ENCODE measurements at regions not wholly inside any gene's neighbourhood (a gene's known extent, or its start where the extent isn't known, plus 50 kb on each side); places are given as distances from the start of the nearest gene placed in this dataset.

DNA sequence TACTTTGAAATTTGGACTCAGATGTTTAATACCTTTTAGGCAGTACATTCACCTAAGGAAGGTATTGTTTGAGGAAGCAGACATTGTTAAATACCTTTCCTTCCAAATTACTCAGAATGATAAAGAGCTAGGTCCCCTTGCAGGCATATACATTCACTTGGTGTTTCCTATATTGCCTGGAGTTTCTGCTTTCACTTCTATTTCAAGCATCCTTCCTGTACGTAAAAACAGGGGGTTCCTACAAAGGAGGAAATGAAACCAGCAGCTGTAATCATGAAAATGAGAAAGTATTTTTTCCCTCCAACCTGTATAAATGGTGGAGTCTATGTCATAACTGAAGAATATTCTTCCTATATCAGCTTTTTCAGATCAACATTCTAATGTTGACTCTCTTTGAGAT, 90.4 kb upstream of the RASGEF1B start:
- Mint-ChIP-seq H3K27me3 (ENCODE audit: insufficient read depth, unreplicated experiment) (no peaks in the 10 kb centered on the region), H3K27ac (ENCODE audit: unreplicated experiment) (no peak overlapping the region), H3K4me1 (ENCODE audit: low read depth, unreplicated experiment) (peaks cover 21% of the 10 kb centered on the region), H3K36me3 (ENCODE audit: insufficient read depth, unreplicated experiment) (no peaks in the 10 kb centered on the region), H3K4me3 (ENCODE audit: unreplicated experiment) (no peak overlapping the region), H3K9me3 (ENCODE audit: unreplicated experiment) (no peaks in the 10 kb centered on the region)
- Histone ChIP-seq H3K36me3 (ENCODE audit: control insufficient read depth, insufficient read depth, low read length) (no peaks in the 10 kb centered on the region), H3K27me3 (replicated peaks; ENCODE audit: control insufficient read depth, insufficient read depth, low read length) (no peaks in the 10 kb centered on the region), H3K4me1 (0 out of 2 replicates have a peak, but pooled peaks cover 3% of the 10 kb centered on the region), H3K9me3 (no peaks in the 10 kb centered on the region), H3K4me3 (ENCODE audit: low read depth, low read length) (no peak overlapping the region)
- TF ChIP-seq, protein P1, sequence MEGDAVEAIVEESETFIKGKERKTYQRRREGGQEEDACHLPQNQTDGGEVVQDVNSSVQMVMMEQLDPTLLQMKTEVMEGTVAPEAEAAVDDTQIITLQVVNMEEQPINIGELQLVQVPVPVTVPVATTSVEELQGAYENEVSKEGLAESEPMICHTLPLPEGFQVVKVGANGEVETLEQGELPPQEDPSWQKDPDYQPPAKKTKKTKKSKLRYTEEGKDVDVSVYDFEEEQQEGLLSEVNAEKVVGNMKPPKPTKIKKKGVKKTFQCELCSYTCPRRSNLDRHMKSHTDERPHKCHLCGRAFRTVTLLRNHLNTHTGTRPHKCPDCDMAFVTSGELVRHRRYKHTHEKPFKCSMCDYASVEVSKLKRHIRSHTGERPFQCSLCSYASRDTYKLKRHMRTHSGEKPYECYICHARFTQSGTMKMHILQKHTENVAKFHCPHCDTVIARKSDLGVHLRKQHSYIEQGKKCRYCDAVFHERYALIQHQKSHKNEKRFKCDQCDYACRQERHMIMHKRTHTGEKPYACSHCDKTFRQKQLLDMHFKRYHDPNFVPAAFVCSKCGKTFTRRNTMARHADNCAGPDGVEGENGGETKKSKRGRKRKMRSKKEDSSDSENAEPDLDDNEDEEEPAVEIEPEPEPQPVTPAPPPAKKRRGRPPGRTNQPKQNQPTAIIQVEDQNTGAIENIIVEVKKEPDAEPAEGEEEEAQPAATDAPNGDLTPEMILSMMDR (IDR thresholded peaks at IDR 0.05; ENCODE audit: insufficient read depth in 1 of 2, low read depth in 1 of 2, low read length in 1 of 2, severe bottlenecking in 1 of 2, unreplicated experiment in 1 of 2): no peak
- intact Hi-C loops (cut with micrococcal nuclease; ENCODE audit: unreplicated experiment): no loop called here
- CTCF ChIA-PET: interaction anchor here (0.7 kb wide), 1 partner anchor 8 kb away, joined by 4 read pairs; no protein-coding TSS in a partner anchor
- POLR2A ChIA-PET: no interaction called here
- no peak for DNase-seq
- no TSS peak for BruUV-seq (replicated peaks)

- Histone ChIP-seq H3K4me3 (ENCODE audit: low read depth, low read length) (no peak overlapping the region), H3K9me3 (no peaks in the 10 kb centered on the region), H3K27me3 (replicated peaks; ENCODE audit: control insufficient read depth, insufficient read depth, low read length) (no peaks in the 10 kb centered on the region), H3K36me3 (ENCODE audit: control insufficient read depth, insufficient read depth, low read length) (no peaks in the 10 kb centered on the region), H3K4me1 (peaks cover 5% of the 10 kb centered on the region; the same call in 1 of the 2 replicates)
- no peaks in the 10 kb centered on the region for H3K27me3 Mint-ChIP-seq (ENCODE audit: insufficient read depth, unreplicated experiment)
- peaks cover 9% of the 10 kb centered on the region for H3K9me3 Mint-ChIP-seq (ENCODE audit: unreplicated experiment)
- TF ChIP-seq, protein P1 (IDR thresholded peaks at IDR 0.05; ENCODE audit: insufficient read depth in 1 of 2, low read depth in 1 of 2, low read length in 1 of 2, severe bottlenecking in 1 of 2, unreplicated experiment in 1 of 2): no peak
- ChIA-PET CTCF (no interaction called here), POLR2A (no interaction called here)
- peaks cover 7% of the 10 kb centered on the region for H3K4me1 Mint-ChIP-seq (ENCODE audit: low read depth, unreplicated experiment)
- no peak overlapping the region for H3K4me3 Mint-ChIP-seq (ENCODE audit: unreplicated experiment)
- BruUV-seq (replicated peaks): no TSS peak
- DNase-seq: no peak
- H3K27ac Mint-ChIP-seq (ENCODE audit: unreplicated experiment): no peak overlapping the region
- H3K36me3 Mint-ChIP-seq (ENCODE audit: insufficient read depth, unreplicated experiment): no peaks in the 10 kb centered on the region
- intact Hi-C loops (cut with micrococcal nuclease; ENCODE audit: unreplicated experiment): no loop called here
Measured at GRCh38 chr4:81557306-81557705, 85.6 kb upstream of the RASGEF1B start.

DNA sequence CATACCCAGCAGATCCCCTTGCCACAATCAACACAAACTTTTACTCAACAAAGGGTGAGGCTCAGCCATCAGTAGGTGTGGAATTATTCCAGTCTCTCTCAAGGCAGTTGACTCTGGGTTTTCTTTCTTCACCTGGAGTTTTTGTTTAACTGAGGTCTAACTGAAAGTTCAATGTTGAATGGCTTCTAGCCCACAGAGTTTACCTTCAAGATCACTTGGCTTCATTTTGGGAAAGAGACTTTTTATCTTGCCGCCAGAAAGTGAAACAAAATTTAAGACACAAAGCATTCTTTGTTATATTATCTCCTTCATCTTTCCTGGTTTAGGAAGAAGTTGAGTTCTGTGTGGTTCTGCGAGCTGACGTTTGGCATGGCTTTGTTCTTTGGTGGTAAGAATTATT, 83.8 kb upstream of the RASGEF1B start:
- intact Hi-C loops (cut with micrococcal nuclease; ENCODE audit: unreplicated experiment): no loop called here
- Histone ChIP-seq H3K27me3 (replicated peaks; ENCODE audit: control insufficient read depth, insufficient read depth, low read length) (no peaks in the 10 kb centered on the region), H3K9me3 (no peaks in the 10 kb centered on the region), H3K4me3 (ENCODE audit: low read depth, low read length) (no peak overlapping the region), H3K4me1 (peaks cover 5% of the 10 kb centered on the region; the same call in 1 of the 2 replicates), H3K36me3 (ENCODE audit: control insufficient read depth, insufficient read depth, low read length) (no peaks in the 10 kb centered on the region)
- BruUV-seq (replicated peaks): no TSS peak
- H3K4me1 Mint-ChIP-seq (ENCODE audit: low read depth, unreplicated experiment): peaks cover 7% of the 10 kb centered on the region
- ChIA-PET POLR2A (no interaction called here), CTCF (no interaction called here)
- H3K27ac Mint-ChIP-seq (ENCODE audit: unreplicated experiment): no peak overlapping the region
- TF ChIP-seq, protein P1 (IDR thresholded peaks at IDR 0.05; ENCODE audit: insufficient read depth in 1 of 2, low read depth in 1 of 2, low read length in 1 of 2, severe bottlenecking in 1 of 2, unreplicated experiment in 1 of 2): no peak
- no peaks in the 10 kb centered on the region for H3K36me3 Mint-ChIP-seq (ENCODE audit: insufficient read depth, unreplicated experiment)
- no peaks in the 10 kb centered on the region for H3K27me3 Mint-ChIP-seq (ENCODE audit: insufficient read depth, unreplicated experiment)
- H3K9me3 Mint-ChIP-seq (ENCODE audit: unreplicated experiment): peaks cover 9% of the 10 kb centered on the region
- H3K4me3 Mint-ChIP-seq (ENCODE audit: unreplicated experiment): no peak overlapping the region
- DNase-seq: no peak

All from Caco-2 (cell line).